ENCODE measurements at regions not wholly inside any gene's neighbourhood (a gene's known extent, or its start where the extent isn't known, plus 50 kb on each side); places are given as distances from the start of the nearest gene placed in this dataset.

GRCh38 chr6:150710236-150710635 lies 110.6 kb downstream of the PLEKHG1 start:
- TF ChIP-seq CTCF (conservative IDR thresholded peaks at IDR 0.05; ENCODE audit: low read depth, low read length), result no peak
- no peak for DNase-seq (ENCODE audit: low read depth)
- H3K4me3 ChIP-seq (ENCODE audit: low read depth, low read length), result no peak overlapping the region

- DNase-seq (ENCODE audit: low read depth), result no peak
- TF ChIP-seq CTCF (conservative IDR thresholded peaks at IDR 0.05; ENCODE audit: low read depth, low read length), result no peak
Measured at GRCh38 chr6:150711061-150711460, 111.4 kb downstream of the PLEKHG1 start.

GRCh38 chr6:150711584-150712504 lies 112.2 kb downstream of the PLEKHG1 start:
- DNase-seq (ENCODE audit: low read depth), result no peak
- no peak overlapping the region for H3K4me3 ChIP-seq (ENCODE audit: low read depth, low read length)
- TF ChIP-seq CTCF (conservative IDR thresholded peaks at IDR 0.05; ENCODE audit: low read depth, low read length), result no peak

More at GRCh38 chr6:150711061-150711460, 111.4 kb downstream of the PLEKHG1 start:
- H3K4me3 ChIP-seq (ENCODE audit: low read depth, low read length), result no peak overlapping the region

- TF ChIP-seq CTCF (conservative IDR thresholded peaks at IDR 0.05; ENCODE audit: low read depth, low read length), result no peak
- DNase-seq (ENCODE audit: low read depth), result no peak
- H3K4me3 ChIP-seq (ENCODE audit: low read depth, low read length), result no peak overlapping the region
Measured at GRCh38 chr6:150712505-150713252, 113.0 kb downstream of the PLEKHG1 start.

- DNase-seq (ENCODE audit: low read depth), result no peak
- TF ChIP-seq CTCF (conservative IDR thresholded peaks at IDR 0.05; ENCODE audit: low read depth, low read length), result no peak
- H3K4me3 ChIP-seq (ENCODE audit: low read depth, low read length), result no peak overlapping the region
Measured at GRCh38 chr6:150713487-150713886, 113.8 kb downstream of the PLEKHG1 start.

- TF ChIP-seq CTCF (conservative IDR thresholded peaks at IDR 0.05; ENCODE audit: low read depth, low read length), result no peak
- no peak overlapping the region for H3K4me3 ChIP-seq (ENCODE audit: low read depth, low read length)
- DNase-seq (ENCODE audit: low read depth), result no peak
Measured at GRCh38 chr6:150713931-150714330, 114.2 kb downstream of the PLEKHG1 start.
